ENCODE measurements at regions not wholly inside any gene's neighbourhood (a gene's known extent, or its start where the extent isn't known, plus 50 kb on each side); places are given as distances from the start of the nearest gene placed in this dataset.

DNA sequence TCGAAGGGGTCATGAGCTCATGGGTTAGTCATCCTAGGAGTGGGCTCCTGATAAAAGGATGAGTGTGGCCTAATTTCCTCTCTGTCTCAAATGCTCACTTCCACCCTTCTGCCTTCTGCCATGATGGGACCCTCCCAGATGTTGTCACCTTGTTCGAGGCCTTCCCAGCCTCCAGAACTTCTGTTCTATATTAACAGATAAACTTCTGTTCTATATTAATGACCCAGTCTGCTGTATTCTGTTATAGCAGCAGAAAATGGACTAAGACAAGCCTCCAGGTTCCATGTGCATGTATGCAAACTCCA, 583.2 kb downstream of the GLRX3 start:
- no peak for DNase-seq (ENCODE audit: low read depth)

DNA sequence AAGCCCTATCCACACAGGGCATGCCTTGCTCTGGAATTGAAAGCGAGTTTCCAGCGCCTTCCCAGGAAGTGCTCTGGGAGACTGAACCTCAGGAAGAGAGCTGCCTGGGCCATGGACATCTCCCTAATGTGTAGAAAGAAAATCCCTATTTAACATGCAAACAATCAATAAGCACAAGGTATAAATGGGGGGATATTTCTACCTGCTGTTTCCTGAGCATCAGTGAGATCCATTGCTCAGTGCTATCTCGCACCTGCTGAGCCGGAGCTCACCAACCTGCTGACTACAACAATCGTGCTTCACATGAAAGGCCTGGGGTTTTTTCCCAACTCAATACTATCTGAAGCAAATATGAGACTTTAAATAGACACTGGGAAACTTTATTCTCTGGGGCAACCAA, 584.0 kb downstream of the GLRX3 start:
- no peak for DNase-seq (ENCODE audit: low read depth)

DNA sequence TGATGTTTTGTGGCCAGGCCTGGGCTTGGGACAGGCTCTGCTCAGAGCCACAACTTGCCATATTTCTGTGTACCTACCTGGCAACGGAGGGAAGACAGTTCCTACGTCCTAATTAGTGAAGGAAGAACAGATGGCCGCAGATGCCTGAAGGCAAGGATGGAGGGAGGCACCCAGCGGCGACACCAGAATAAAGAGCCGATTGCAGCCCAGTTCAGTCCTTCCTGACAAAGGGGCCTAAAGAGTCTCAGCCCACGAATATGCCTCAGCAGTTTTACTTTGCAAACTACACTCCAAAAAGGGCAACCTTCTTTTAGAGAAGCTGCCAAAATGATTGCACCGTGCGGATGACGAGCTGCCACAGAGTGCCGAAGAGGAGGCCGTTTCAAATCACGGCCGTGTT, 585.8 kb downstream of the GLRX3 start:
- no peak for DNase-seq (ENCODE audit: low read depth)

DNA sequence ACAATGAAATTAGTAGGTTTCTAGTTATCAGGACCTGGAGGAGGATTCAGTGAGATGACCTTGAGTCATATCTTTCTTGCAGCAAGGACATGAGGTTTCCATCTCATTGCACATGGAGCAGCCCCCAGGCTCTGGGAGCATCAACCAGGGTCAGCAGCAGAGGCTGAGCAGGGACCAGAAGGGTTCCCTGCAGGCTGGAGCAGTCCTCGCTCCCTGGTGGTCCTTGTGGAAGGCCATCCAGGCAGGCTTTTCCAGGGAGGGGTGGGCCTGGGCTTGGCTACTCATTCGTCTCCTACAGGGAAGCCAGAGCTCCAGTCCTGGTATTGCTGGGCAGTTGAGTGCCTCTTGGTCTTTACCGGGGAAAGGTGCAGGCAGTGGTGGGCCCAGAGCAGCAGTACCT, 587.5 kb downstream of the GLRX3 start:
- DNase-seq (ENCODE audit: low read depth) = no peak

DNA sequence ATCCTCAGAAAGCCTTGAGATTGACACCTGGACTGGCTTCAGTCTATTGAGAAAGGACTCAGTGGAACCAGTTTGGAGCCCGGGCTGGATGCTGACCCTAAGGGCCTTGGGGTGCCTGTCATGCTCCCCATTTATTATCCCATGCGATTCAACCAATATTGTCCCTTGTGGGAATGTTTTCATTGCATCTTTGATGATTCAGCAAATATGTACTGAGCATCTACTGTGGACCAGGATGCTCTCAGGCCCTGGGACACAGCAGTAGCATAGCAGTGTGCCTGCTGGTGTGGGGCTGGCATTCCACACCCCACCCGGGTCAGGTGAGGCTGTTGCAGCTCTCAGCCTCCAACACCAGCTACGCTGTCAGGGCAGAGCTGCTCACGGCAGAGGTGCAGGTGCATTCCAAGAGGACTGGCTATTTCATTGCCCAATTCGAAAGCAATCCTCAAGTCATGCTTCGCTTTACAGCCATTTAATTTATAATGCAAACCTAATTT, 586.0 kb downstream of the TCERG1L start:
- DNase-seq (ENCODE audit: low read depth) = no peak

DNA sequence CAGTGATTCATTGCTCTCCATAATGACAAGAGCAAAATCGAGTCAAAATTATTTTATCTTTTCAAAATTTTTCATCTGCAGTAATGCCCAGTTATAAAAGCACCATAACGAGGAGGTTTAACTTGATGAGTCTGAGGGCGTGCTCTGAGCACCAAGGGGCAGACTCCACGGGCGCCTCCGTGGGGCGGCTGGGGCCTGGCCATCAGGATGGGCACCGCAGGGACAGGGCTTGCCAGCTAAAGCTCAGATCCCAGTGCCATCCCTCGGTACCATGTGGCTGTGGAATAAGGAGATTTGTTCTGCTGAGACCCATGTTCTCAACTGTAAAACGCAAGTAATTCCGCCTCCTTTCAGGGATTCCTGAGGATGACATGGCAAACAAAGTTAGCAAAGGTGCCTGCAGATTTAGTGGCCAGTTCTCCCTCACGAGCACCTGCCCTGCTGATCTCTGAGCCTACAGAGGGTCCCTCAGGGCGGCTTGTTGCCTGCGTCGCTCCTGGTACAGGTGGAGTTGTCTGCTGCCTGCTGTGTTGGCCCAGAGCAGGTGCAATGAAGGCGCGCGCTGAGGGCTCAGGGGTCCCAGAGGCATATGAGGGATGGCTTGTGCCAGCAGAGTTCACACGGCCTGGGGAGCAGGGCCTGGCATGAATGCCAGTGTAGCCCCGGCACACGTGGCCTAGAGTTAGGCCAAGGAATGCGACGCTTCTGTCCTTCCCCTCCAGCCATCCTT, 584.4 kb downstream of the TCERG1L start:
- no peak for DNase-seq (ENCODE audit: low read depth)

DNA sequence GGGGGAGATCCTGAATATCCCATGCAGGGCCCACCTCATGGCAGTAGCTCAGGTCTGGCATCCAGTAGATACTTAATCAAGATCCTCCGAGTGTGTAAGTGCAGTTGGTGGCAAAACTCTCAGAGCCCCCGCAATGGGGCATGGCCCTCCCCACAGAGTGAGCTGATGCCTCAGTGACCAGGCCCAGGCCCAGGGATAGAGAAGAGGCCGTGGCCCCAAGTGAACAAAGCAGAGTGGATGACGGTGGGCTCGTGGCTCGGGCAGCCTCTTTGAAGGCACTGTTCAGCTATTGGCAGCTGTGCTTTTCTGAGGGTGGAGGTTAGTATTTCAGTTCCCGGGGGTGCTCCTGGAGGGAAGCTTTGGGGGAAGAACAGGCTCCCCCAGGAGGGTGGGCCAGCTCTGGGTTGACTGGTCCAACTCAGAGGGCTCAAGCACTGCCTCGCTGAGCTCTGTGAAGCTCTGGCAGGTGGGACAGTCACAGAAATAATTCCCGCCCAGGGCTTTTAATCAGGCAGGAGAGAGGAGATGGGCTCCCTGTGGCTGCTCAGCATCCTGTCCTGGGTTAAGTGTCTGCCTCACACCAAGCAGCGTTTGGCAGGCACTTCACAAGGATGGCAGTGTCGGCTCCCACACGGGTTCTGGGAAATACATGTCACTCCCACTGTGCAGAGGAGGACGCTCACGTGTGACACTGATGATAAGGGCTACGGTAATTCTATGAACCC, 583.6 kb downstream of the TCERG1L start:
- no peak for DNase-seq (ENCODE audit: low read depth)

DNA sequence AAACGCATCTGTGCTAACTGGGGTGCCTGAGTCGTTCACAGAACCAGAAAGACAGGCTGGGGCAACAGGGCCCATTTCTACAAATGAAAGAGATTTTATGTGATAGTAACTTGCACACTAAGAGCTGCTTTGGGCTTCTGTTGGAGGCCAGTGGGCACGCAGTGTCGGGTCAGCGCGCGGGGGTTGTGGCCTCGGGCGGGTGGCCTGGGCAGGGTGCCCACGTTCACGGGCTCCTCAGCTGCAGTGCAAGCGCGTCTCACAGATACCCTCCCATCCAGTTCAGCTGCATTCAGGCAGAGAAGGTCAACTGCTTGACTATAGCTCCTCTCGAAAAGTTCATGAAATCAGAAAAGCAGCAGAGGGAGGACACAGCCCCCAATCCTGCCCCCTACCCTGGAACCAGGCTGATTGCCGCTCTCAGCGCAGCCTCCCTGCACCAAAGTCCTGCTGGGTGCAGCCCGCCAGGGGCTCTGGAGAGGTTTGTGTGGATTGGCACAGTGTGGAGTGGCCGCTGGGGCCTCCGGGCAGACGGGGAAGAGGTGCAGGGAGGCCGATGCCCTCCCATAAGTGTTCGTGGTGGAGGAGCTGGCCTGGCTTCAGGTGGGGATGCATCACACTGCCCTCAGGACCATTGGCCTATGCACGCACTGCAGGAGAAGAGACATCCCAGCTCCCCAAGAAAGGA, 582.8 kb downstream of the TCERG1L start:
- DNase-seq (ENCODE audit: low read depth) = no peak

DNA sequence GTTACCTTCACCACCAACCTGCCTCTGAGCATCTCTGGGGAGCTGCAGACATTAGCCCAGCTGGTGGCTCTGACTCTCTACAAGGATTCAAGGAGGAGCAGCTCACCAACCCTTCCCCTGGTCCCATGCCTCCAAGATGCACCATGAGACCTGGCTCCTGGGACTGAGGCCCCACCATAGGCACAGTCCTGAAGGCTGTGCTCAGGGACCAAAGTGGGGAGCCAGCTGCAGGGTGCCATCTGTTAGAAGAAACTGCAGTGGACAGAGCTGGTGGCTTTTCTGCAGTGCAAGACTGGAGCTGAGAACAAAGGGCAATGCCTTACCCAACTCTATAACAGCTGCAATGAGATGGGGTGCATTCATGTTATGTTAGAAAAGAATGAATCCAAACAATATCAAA, 581.6 kb downstream of the TCERG1L start:
- DNase-seq (ENCODE audit: low read depth) = no peak

DNA sequence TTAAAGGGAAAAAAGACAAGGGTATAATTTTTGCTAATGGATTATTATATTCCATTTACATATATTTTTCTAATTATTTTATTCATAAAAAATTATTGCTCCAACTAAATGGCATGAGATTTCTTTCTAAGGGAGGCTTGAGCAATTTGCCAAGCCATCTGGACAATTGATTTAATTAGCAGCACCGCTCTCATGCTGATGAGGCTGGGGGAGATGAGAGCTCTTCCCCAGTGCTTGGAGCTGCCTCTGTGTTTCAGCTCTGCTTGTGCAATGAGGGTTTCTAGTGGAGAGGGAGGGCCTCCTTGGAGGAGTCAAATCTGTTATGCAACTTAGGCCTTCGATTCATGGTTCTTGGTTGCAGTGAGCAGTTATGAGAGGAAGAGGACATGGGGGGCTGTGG, 574.3 kb downstream of the TCERG1L start:
- DNase-seq (ENCODE audit: low read depth) = no peak

DNA sequence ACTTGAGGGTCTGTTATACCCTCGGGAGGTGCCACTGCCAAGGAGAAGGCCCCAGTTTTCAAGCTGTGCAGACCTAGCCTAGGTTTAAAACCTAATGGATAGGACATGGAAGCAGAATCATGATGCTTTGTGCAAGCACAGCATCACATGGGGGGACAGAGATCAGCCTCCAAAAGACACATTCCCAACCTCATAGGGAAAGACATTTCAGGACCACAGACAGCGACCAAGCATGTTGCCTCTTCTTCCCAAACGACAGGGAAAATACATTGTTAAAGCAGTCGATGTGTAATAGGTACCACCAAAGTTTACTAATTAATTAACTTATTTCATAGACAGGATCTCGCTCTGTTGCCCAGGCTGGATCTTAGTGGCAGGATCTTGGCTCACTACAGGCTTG, 573.9 kb downstream of the TCERG1L start:
- DNase-seq (ENCODE audit: low read depth) = peak; percentile 9

DNA sequence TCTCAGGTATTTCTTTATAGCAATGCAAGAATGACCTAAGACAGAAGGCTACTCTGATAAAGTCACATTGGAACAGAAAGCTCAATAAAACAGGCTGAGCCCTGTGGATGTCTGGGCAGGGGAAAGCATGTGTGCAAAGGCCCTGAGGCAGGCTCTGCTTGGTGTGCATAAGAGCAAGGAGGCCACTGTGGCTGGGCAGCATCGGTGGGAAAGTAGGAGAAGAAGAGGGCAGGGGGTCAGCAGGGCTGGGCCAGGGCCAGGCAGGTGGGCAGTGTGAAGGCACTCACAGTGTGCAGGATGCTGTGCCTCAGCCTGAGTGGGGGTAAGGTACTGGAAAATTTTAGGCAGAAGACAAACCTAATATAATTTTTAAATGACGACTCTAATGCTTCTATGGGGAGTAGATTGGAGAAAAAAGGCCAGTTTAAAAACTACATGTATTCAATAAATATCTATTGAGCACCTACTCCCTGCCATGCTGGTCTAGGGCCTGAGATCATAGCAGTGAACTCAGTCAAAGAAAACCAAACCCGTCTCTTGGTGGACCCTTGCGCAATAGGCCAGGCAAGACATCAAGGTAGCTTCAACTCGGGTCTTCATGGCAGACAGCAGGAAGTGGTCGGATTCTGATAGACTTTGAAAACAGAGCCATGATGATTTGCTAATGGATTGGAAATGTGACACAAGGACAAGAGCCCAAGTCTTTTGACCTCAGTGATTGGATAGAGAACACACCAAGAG, 572.3 kb downstream of the TCERG1L start:
- no peak for DNase-seq (ENCODE audit: low read depth)

DNA sequence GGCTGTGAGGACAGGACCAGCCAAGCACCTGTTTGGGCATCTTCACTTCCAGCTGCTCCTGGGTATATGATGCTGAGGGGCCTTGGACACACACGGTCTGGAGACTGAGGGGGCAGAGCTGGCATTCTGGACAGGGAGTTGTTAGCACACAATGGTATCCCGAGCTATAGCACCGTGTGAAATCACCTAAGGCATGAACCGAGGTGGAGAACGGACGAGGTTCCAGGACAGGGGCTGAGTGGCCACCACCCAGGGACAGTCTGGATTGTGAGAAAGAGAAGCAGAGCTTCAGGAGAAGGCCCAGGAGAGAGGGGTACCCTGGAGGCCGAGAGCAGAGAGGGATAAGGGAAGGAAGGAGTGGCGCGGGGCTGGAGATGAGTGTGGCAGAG, 571.8 kb downstream of the TCERG1L start:
- no peak for DNase-seq (ENCODE audit: low read depth)

DNA sequence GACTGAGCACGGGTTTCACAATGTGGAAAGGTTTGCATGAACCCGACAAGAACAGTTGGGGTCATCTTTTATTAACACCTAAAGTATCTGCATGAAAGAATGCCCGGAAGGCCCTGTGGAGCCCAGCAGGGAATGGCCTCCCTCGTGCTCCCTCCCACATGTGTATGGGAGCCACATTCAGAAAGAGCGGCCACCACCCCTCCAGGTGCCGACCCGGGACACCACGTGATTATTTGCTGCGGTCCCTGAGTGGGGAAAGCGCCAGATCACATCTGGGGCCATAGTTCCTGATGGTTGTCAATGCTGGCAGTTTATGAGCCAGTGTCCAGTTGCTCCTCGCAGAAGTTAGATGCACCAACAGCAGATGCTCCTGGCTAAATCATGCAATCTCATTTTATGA, 571.4 kb downstream of the TCERG1L start:
- DNase-seq (ENCODE audit: low read depth) = no peak

DNA sequence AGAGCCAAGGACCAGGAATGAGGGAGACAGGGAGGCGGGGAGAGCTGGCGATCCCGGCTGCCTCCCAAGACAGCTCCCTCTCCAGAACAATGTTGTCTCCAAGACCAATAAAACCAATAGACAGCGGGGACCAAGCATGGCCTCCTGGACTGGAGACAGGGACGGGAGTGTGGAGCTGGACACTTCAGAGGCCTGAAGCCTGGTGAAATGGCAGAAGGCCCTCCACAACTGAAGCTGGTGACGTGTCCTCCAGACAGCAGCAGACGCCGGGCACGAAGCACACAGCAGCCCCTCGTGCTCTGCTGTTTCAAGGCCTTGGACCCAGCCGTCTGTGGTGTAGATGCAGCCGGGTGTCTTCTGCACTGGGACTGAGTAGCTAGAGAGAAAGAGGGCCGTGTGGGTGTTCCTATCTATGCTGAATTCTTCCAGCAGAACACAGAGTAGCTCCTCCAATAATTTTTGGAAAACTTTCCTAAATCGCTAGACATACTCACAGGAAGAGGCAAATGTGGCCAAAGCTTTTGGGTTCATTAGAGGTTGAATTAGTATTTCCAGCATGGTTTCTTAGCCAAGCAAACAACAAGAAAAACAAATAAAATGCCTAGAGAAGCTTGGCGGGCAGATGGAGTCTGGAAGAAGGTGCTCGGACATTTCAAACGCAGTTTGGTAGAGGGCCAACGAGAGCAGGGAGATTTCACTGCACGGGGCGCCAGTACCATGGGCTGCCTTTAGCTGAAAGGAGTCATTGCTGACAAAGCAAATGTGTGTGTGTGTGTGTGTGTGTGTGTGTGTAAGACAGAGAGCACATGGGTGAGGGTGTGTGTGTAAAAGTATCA, 570.4 kb downstream of the TCERG1L start:
- DNase-seq (ENCODE audit: low read depth) = no peak

DNA sequence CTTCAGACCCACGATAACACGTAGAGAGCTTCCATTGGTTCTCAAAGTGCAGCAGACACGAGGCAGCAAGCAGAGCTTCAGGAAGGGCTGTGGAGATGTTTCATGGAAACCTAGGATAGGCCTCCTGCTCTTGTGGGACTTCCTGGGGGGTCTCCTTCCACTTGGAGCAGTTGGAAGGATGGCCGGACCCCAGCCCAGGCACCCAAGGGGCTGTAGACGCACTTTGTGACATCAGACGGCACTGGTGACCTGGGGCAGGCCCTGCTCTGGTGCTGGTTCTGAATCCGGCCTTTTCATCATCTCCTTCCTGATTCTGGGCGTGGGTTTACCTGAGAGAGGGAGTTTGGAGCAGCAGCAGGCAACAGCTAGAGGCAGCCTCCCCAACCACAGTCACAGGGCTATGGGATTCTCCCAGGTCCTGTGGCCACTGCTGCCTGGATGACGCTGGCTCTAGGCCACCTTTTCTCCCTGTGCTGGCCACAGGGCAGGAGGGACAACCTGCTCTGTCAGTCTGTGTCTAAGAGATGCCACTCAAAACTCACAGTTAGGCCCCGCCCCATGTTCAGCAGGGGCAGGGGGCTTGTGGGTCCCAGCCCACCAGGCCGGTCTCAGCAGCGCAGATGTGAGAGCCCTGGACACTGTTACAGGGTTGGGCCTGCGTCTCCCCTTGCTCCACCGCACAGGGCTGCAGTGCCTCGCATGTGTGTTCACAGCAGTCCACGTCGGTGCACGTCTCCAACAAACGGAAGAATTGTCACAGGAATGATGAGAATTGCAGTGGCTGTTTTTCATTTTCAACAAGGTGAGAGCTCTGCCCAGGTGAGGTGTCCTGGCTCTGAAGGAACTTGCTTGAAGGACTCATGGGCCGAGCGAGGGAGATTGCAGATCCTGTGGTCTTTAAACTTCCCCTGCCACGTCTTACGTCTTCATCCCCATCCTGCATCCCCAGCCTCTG, 569.3 kb downstream of the TCERG1L start:
- no peak for DNase-seq (ENCODE audit: low read depth)

DNA sequence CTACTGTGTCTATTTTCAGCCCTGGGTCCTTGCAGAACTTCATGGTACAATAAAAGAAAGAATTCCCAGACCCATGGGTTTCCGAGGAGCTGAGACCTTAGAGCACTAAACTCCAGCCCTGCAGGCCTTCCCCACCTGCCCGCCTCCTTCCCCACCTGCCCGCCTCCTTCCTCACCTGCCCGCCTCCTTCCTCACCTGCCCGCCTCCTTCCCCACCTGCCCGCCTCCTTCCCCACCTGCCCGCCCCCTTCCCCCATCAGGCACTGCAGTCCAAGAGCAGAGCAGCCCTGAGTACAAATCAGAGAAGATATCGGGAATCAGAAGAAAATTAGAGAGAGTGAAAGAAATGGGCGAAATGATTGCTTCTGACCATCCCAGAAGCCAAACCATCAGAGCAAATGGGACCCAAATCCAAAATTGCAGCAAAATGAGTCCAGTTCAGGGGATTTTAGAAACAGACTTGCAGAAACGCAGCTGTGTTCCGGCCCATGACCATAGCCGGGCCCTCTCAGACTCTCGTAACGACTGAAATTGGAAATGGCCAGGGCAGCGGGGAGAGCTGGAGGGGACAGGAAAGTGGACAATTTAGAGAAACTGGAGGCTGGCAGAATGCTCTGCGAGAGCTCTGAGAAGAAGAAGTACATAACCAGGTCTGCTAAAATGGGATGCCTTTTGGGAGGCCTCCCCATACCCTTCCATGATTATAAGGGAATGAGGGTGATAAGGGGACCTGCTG, 568.4 kb downstream of the TCERG1L start:
- no peak for DNase-seq (ENCODE audit: low read depth)

DNA sequence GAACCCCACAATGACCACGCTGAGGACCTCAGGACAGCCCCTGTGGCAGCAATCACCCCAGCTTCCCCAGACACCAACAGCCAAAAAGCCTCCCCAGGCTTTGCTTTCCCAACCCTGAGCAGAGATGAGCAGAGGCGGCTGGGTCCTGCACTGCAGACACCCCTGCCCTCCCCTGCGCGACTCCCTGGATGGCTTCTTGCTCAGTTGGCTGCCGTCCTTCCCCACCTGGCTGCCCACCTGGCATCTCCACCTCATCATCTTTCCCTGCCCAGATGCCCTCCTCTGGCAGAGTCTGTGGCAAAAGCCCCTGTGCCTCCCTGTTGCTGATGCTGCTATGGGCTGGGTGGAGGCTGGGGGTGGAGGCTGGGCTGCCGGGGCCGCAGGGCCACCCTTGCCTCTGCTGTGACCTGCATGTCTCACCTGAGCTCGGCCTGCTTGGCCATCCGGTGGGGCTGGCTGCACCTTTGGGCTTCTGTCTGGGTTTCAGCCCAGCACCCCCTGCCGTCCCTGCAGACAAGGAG, 567.7 kb downstream of the TCERG1L start:
- no peak for DNase-seq (ENCODE audit: low read depth)

DNA sequence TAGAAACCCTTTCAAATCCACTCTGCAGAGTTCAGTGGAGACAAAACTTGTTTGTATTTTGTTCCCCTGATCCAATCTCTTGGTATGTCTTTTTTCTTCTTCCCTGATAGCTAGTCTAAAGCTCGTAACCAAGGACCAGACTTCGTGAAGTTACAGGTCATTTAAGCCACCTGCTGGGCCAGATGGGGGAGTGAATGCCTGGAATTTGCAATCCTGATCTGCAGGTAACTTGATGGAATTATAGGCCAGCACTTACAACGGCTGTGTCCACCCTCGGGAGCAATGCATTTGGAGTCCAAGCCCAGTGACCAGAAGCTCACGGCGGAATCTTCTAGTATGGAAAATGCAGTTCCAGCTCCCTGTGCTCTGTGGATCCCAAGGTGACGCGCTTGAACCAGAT, 566.9 kb downstream of the TCERG1L start:
- DNase-seq (ENCODE audit: low read depth) = no peak
